Lung microvascular endothelial cell (primary cell): ENCODE measurements at regions not wholly inside any gene's neighbourhood (a gene's known extent, or its start where the extent isn't known, plus 50 kb on each side); places are given as distances from the start of the nearest gene placed in this dataset.

ENCODE experiments used
- DNase-seq, 2 donors: peaks; one replicate each; pipeline versions ENCODE4 v3.0.0 to v3.0.0-alpha.2; 2010; ENCODE audit warnings: low read depth in 2 of 2

- no peak for DNase-seq
Observed at GRCh38 chr2:18671363-18671762, 82.0 kb upstream of the NT5C1B start.

GRCh38 chr2:18668221-18668620, 78.9 kb upstream of the NT5C1B start:
- no peak for DNase-seq

- DNase-seq = no peak
Observed at GRCh38 chr2:18664421-18664820, 75.1 kb upstream of the NT5C1B start.

GRCh38 chr2:18663861-18664260, 74.5 kb upstream of the NT5C1B start:
- DNase-seq = no peak

GRCh38 chr2:18662689-18663088, 73.3 kb upstream of the NT5C1B start:
- no peak for DNase-seq

- no peak for DNase-seq
Observed at GRCh38 chr2:18659915-18660314, 70.5 kb upstream of the NT5C1B start.

- no peak for DNase-seq
Observed at GRCh38 chr2:18656048-18656447, 66.7 kb upstream of the NT5C1B start.

- no peak for DNase-seq
Observed at GRCh38 chr2:18651842-18652774, 62.7 kb upstream of the NT5C1B start.

- DNase-seq = no peak
Observed at GRCh38 chr2:18650221-18650620, 60.9 kb upstream of the NT5C1B start.

GRCh38 chr2:18649502-18650135, 60.2 kb upstream of the NT5C1B start:
- no peak for DNase-seq

- DNase-seq = no peak
Observed at GRCh38 chr2:18648161-18648560, 58.8 kb upstream of the NT5C1B start.

- no peak for DNase-seq
Observed at GRCh38 chr2:18647731-18648130, 58.4 kb upstream of the NT5C1B start.

- DNase-seq = no peak
Observed at GRCh38 chr2:18645315-18645714, 55.9 kb upstream of the NT5C1B start.

GRCh38 chr2:18644115-18644462, 54.7 kb upstream of the NT5C1B start:
- no peak for DNase-seq

- no peak for DNase-seq
Observed at GRCh38 chr2:18643326-18644114, 54.2 kb upstream of the NT5C1B start.

GRCh38 chr2:18641823-18642222, 52.5 kb upstream of the NT5C1B start:
- DNase-seq = no peak

- DNase-seq = no peak
Observed at GRCh38 chr2:18639756-18640453, 50.5 kb upstream of the NT5C1B start.
